Epithelial cell of esophagus (primary cell): ENCODE measurements at regions not wholly inside any gene's neighbourhood (a gene's known extent, or its start where the extent isn't known, plus 50 kb on each side); places are given as distances from the start of the nearest gene placed in this dataset.
"Not testable (repeated sequence)": the region's sequence is repeated elsewhere in the genome, so short reads cannot be mapped to it uniquely, and the experiment has no call there.

ENCODE experiments used
- DNase-seq: peaks from one replicate; pipeline ENCODE4 v3.0.0; 2010; ENCODE audit warnings: low read depth
- H3K4me3 ChIP-seq: 2 replicates; pipeline ENCODE4 v1.5.1; 2011; ENCODE audit warnings: mild to moderate bottlenecking, low read length, control low read depth
- TF ChIP-seq, protein P1 (sequence below): IDR thresholded peaks from 2 replicates; pipeline ENCODE4 v1.5.1; 2011; ENCODE audit warnings: low read depth, mild to moderate bottlenecking, low read length, control low read depth, inconsistent platforms; ENCODE audit not compliant: insufficient read depth; ENCODE audit errors: missing control alignments

DNA sequence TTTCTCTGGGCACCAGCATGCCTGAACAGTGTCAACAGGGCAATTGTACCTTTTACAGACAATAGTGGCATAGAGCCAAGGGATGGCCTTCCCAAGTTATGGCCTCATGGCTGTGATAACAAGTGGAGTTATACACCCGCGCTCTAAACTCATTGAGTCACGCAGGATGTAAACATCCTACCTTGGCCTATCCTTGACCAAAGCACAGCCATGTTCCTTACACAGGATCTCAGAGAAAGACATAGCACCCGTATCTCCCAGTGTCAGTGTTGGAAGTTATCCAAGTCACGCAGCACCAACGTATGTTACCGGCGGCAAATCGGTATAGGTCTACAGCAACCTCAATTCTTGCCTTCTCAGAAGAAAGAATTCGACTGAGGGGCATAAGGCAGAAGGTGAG, 1654.9 kb upstream of the LRRTM3 start:
- H3K4me3 ChIP-seq = no peak overlapping the region
- DNase-seq = no peak

DNA sequence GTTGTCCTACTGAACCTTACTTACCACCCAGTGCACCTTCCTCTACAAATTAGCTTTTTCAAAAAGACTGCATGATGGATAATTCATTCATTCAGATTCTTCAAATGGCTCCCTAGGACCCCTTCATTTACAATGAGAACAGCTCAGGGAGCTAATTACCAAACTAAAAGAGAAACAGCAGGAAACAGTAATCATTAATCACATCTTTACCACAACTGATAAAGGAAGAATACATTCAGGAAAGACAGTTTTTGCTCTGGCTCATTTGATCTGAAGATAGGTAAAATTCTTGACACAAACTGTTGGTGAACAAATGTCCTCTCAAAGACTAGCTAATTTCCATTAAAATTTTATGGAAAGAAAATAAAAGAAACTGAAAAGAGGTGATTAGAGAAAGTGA, 1652.7 kb upstream of the LRRTM3 start:
- TF ChIP-seq, protein P1, sequence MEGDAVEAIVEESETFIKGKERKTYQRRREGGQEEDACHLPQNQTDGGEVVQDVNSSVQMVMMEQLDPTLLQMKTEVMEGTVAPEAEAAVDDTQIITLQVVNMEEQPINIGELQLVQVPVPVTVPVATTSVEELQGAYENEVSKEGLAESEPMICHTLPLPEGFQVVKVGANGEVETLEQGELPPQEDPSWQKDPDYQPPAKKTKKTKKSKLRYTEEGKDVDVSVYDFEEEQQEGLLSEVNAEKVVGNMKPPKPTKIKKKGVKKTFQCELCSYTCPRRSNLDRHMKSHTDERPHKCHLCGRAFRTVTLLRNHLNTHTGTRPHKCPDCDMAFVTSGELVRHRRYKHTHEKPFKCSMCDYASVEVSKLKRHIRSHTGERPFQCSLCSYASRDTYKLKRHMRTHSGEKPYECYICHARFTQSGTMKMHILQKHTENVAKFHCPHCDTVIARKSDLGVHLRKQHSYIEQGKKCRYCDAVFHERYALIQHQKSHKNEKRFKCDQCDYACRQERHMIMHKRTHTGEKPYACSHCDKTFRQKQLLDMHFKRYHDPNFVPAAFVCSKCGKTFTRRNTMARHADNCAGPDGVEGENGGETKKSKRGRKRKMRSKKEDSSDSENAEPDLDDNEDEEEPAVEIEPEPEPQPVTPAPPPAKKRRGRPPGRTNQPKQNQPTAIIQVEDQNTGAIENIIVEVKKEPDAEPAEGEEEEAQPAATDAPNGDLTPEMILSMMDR = no peak
- H3K4me3 ChIP-seq = no peak overlapping the region
- DNase-seq = no peak

More for the DNA sequence above, 1654.9 kb upstream of the LRRTM3 start:
- TF ChIP-seq, protein P1 = no peak

DNA sequence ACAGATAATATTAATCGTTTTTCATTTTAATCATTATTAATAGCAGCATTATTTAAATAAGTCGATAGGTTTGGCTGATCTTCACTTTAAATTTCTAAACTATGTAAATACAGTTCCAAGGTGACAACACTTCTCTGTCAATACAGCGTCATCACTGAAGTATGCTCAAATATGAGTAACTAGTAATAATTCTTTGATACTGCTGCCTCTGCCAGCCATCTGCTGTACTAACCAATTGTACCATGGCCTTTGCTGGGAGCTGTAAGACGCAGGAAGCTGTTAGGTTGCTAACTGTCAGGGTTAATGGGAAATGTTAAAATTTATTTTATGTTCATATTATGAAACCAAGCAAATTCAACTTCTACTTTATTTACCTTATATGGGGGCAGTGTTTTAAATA, 1650.5 kb upstream of the LRRTM3 start:
- DNase-seq = no peak
- TF ChIP-seq, protein P1 = no peak

DNA sequence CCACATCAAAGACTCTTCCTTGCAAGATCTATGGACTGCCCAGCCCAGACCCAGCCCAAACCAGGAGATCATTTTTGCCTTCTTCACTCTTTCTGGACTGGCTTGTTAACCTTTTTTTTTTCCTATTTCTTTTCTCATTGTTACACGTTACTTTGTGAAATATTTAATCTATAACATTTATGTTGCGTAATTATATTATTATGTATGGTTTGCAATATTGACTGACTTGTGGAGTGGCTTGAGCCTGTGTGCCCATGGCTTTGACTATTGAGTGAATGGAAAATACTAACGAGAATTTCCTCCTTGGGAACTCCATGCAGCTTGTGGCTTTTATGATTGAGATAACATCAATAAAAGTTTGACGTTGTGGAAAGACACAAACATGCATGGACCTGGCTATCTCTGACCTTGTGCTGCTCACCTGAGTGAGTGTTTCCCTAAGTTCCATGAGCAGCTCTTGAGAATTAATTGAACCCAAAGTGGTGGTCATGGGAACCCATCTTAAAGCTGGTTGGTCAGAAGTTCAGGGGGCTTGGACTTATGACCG, 1641.3 kb upstream of the LRRTM3 start:
- TF ChIP-seq, protein P1 = no peak
- H3K4me3 ChIP-seq = no peak overlapping the region
- no peak for DNase-seq

More for the DNA sequence above, 1650.5 kb upstream of the LRRTM3 start:
- no peak overlapping the region for H3K4me3 ChIP-seq

DNA sequence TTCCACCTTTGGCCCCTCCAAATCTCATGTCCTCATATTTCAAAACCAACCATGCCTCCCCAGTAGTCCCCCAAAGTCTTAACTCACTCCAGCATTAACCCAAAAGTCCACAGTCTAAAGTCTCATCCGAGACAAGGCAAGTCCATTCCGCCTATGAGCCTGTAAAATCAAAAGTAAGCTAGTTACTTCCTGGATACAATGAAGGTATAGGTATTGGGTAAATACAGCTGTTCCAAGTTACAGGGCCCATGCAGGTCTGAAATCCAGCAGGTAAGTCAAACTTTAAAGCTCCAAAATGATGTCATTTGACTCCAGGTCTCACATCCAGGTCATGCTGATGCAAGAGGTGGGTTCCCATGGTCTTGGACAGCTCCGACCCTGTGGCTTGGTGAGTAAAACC, 1640.1 kb upstream of the LRRTM3 start:
- H3K4me3 ChIP-seq, DNase-seq: not testable (repeated sequence)

DNA sequence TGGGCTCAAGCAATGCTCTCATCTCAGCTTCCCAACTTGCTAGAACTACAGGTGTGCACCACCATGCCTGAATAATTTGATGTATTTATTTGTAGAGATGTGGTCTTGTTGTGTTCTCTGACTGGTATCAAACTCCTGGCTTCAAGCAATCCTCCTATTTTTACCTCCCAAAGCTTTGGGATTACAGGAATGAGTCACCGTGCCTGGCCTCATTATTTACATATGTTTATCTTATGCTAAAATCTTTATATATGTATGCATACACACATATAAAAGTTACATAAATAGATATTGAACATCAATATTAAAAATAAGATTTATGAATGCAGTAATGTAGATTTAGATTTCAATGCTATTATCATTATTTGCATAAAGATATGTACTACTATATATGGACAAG, 1634.5 kb upstream of the LRRTM3 start:
- TF ChIP-seq, protein P1 = no peak
- no peak for DNase-seq

DNA sequence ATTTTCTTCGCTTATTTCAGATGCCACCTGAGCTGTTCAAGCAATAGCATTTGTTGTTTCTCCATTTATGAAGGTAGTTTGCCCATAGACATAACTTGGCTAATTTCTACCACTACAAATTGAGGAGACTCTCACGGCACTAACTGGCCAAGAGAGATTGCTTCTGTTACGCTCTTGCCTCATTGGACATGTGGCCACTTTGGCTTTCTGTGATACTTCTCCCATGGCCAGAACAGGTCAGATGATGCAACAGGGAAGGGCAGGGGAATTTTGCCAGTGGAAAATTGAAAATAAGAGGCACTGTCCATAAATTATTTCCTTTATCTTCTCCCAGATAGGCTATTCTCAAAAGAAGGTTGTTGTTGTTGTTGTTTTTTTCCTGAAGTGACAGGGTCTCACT, 1633.3 kb upstream of the LRRTM3 start:
- DNase-seq = no peak
- H3K4me3 ChIP-seq = no peak overlapping the region
- TF ChIP-seq, protein P1 = no peak

More for the DNA sequence above, 1634.5 kb upstream of the LRRTM3 start:
- H3K4me3 ChIP-seq = no peak overlapping the region

DNA sequence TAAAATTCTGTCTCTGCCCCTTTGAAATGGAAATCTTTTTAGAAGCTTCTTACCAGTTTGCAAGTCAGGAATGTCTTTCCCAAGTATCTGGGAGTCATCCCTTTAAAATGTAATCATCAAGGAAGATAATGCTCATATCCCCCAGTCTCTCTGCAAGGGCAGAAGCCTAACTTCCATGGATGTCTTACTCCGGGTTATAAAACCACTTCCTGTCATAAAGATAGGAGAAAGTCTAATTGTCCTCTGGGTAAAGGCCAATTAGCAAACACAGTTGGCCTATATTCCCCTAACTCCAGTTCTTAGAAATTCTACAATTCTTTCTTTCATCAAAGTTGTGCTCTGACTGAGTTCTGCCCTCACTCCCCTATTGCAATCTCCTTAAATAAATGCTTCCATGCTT, 1631.5 kb upstream of the LRRTM3 start:
- DNase-seq = no peak
- TF ChIP-seq, protein P1 = no peak
- no peak overlapping the region for H3K4me3 ChIP-seq
